C4-2B (cell line): ENCODE measurements at regions not wholly inside any gene's neighbourhood (a gene's known extent, or its start where the extent isn't known, plus 50 kb on each side); places are given as distances from the start of the nearest gene placed in this dataset.

ENCODE experiments used
- CTCF ChIP-seq: fragments of 450-650 bp; conservative IDR thresholded peaks from 2 replicates; pipeline ENCODE4 v1.5.1; 2017; ENCODE audit warnings: mild to moderate bottlenecking
- ZFX ChIP-seq: fragments of 450-650 bp; IDR thresholded peaks from 2 replicates; pipeline ENCODE4 v1.6.1; 2017

GRCh38 chr13:69468624-69469023, 639.0 kb upstream of the ATXN8OS start:
- no peak for TF ChIP-seq CTCF
- TF ChIP-seq ZFX = no peak
